Ovary (tissue), 3 donors: ENCODE measurements at regions not wholly inside any gene's neighbourhood (a gene's known extent, or its start where the extent isn't known, plus 50 kb on each side); places are given as distances from the start of the nearest gene placed in this dataset.

Experiments used
- EP300 ChIP-seq: sonication (generic); formaldehyde crosslinking; IDR thresholded peaks from one replicate; pipeline ENCODE4 v1.6.1; 2017; ENCODE audit warnings: antibody characterized with exemption
- POLR2A ChIP-seq: fragments of 450-650 bp; IDR thresholded peaks from one replicate; pipeline ENCODE4 v1.6.1; 2017; ENCODE audit warnings: antibody characterized with exemption, mild to moderate bottlenecking, moderate library complexity
- TF ChIP-seq, protein P1 (sequence below), 3 donors: fragments of 450-650 bp in 2 of 3; fragments of 200-600 bp in 1 of 3; IDR thresholded peaks; one replicate each; pipeline versions ENCODE4 v1.5.1 to v1.8.0; 2016 to 2022; ENCODE audit warnings: antibody characterized with exemption in 3 of 3, mild to moderate bottlenecking in 1 of 3
- donor health status: DM: no; HTN: no; CAD: no.

DNA sequence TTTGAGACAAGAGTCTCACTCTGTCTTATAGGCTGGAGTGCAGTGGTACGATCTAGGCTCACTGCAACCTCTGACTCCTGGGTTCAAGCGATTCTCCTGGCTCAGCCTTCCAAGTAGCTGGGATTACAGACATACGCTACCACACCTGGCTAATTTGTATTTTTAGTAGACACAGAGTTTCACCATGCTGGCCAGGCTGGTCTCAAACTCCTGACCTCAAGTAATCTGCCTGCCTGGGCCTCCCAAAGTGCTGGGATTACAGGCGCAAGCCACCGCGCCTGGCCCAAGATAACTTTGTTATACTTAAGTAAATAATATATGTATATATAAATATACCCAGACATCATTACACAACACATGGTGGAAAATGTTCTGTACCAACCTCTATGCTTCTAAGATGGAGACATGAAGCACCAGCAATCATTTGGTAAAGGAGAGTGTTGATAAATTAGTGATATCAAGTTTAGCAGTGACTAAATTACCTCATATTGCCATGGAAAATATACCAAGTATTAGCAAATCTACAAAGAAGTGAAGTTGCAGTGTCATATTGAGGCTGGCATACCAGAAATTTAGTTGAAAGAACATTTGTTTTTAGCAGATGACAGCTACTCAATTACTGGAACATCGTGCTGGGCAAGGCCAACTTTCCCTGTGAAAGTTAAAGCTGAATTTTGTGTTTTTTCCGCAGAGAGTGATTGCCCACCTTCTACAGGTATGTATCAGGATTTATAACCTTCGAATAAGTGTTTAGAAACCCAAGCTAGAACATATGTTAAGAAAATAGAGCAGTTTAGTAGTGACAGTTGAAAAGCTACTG, 177.7 kb downstream of the MYCN start:
- TF ChIP-seq, protein P1, sequence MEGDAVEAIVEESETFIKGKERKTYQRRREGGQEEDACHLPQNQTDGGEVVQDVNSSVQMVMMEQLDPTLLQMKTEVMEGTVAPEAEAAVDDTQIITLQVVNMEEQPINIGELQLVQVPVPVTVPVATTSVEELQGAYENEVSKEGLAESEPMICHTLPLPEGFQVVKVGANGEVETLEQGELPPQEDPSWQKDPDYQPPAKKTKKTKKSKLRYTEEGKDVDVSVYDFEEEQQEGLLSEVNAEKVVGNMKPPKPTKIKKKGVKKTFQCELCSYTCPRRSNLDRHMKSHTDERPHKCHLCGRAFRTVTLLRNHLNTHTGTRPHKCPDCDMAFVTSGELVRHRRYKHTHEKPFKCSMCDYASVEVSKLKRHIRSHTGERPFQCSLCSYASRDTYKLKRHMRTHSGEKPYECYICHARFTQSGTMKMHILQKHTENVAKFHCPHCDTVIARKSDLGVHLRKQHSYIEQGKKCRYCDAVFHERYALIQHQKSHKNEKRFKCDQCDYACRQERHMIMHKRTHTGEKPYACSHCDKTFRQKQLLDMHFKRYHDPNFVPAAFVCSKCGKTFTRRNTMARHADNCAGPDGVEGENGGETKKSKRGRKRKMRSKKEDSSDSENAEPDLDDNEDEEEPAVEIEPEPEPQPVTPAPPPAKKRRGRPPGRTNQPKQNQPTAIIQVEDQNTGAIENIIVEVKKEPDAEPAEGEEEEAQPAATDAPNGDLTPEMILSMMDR (IDR thresholded peaks at IDR 0.05), result no peak
- TF ChIP-seq POLR2A (no peak), EP300 (no peak)
